GM23248 (cell line): ENCODE measurements at regions not wholly inside any gene's neighbourhood (a gene's known extent, or its start where the extent isn't known, plus 50 kb on each side); places are given as distances from the start of the nearest gene placed in this dataset.

ENCODE experiments used
- DNase-seq: peaks from one replicate; pipeline ENCODE4 v3.0.0-alpha.2; 2015
- H2AFZ ChIP-seq: fragments of 200-600 bp; sonication (generic); 2 replicates; pipeline ENCODE4 v1.6.1; 2016; ENCODE audit warnings: antibody characterized with exemption
- H3F3A ChIP-seq: fragments of 200-600 bp; sonication (generic); 2 replicates; pipeline ENCODE4 v1.6.1; 2016; ENCODE audit warnings: mild to moderate bottlenecking, antibody characterized with exemption, mixed run types; ENCODE audit not compliant: insufficient read depth
- H3K27ac ChIP-seq: fragments of 200-600 bp; sonication (generic); 2 replicates; pipeline ENCODE4 v1.5.1; 2016; ENCODE audit warnings: mild to moderate bottlenecking
- H3K27me3 ChIP-seq: fragments of 200-600 bp; sonication (generic); replicated peaks from 2 replicates; pipeline ENCODE4 v1.6.1; 2016; ENCODE audit warnings: mild to moderate bottlenecking; ENCODE audit not compliant: insufficient read depth
- H3K36me3 ChIP-seq: fragments of 200-600 bp; sonication (generic); 2 replicates; pipeline ENCODE4 v1.6.1; 2016; ENCODE audit warnings: low read depth, mild to moderate bottlenecking
- H3K4me1 ChIP-seq: fragments of 200-600 bp; sonication (generic); 2 replicates; pipeline ENCODE4 v1.6.1; 2016; ENCODE audit warnings: mild to moderate bottlenecking; ENCODE audit not compliant: insufficient read depth
- H3K4me2 ChIP-seq: fragments of 200-600 bp; sonication (generic); one replicate; pipeline ENCODE4 v1.6.1; 2016; ENCODE audit warnings: mild to moderate bottlenecking; ENCODE audit not compliant: unreplicated experiment
- H3K4me3 ChIP-seq: fragments of 200-600 bp; sonication (generic); 2 replicates; pipeline ENCODE4 v1.5.1; 2016; ENCODE audit warnings: mild to moderate bottlenecking
- H3K79me2 ChIP-seq: fragments of 200-600 bp; sonication (generic); 2 replicates; pipeline ENCODE4 v1.6.1; 2016; ENCODE audit warnings: mild to moderate bottlenecking; ENCODE audit not compliant: insufficient read depth
- H3K9ac ChIP-seq: fragments of 200-600 bp; sonication (generic); 2 replicates; pipeline ENCODE4 v1.6.1; 2016; ENCODE audit warnings: mild to moderate bottlenecking
- H3K9me2 ChIP-seq: fragments of 200-600 bp; sonication (generic); 2 replicates; pipeline ENCODE4 v1.6.1; 2016; ENCODE audit warnings: mixed run types, mild to moderate bottlenecking, moderate library complexity; ENCODE audit not compliant: insufficient read depth
- H3K9me3 ChIP-seq: fragments of 200-600 bp; sonication (generic); one replicate; pipeline ENCODE4 v1.6.1; 2017; ENCODE audit warnings: low read depth
- H4K20me1 ChIP-seq: fragments of 200-600 bp; sonication (generic); 2 replicates; pipeline ENCODE4 v1.6.0; 2016; ENCODE audit not compliant: insufficient read depth
- EZH2 ChIP-seq: fragments of 200-600 bp; sonication (generic); IDR thresholded peaks from 2 replicates; pipeline ENCODE4 v1.6.1; 2018; ENCODE audit warnings: antibody characterized with exemption, mild to moderate bottlenecking; ENCODE audit not compliant: insufficient read depth, poor library complexity, severe bottlenecking
- EZH2phosphoT487 ChIP-seq: fragments of 200-600 bp; sonication (generic); IDR thresholded peaks from 2 replicates; pipeline ENCODE4 v1.6.1; 2018; ENCODE audit warnings: antibody characterized with exemption, moderate library complexity, mild to moderate bottlenecking, low read depth; ENCODE audit not compliant: insufficient read depth
- WGBS, 2 experiments: methylation state at CpG; one replicate each; pipeline ENCODE4 v1.1.6; 2015 to 2017; ENCODE audit warnings: low lambda C conversion rate in 2 of 2, low coverage in 1 of 2; ENCODE audit errors: missing lambda C conversion rate in 2 of 2; 5-methylcytosine and 5-hydroxymethylcytosine counted together
- in situ Hi-C: fragments of 300-500 bp; cut with MboI; formaldehyde crosslinking; loops from 2 replicates; pipeline ENCODE4 v1.15.0; 2020

- H3K4me1 ChIP-seq, result no peaks in the 10 kb centered on the region
Observed at GRCh38 chr5:61614606-61615005, 282.5 kb downstream of the ZSWIM6 start.

GRCh38 chr5:61617039-61617438 lies 285.0 kb downstream of the ZSWIM6 start:
- Histone ChIP-seq H3K4me2 (no peak overlapping the region), H3K27me3 (0 out of 2 replicates have a peak, but pooled peaks cover 8% of the 10 kb centered on the region), H3F3A (no peaks in the 10 kb centered on the region), H2AFZ (no peak overlapping the region), H3K9ac (no peak overlapping the region), H4K20me1 (no peaks in the 10 kb centered on the region), H3K36me3 (no peaks in the 10 kb centered on the region), H3K4me1 (no peaks in the 10 kb centered on the region), H3K9me3 (no peaks in the 10 kb centered on the region), H3K27ac (no peak overlapping the region), H3K79me2 (no peaks in the 10 kb centered on the region), H3K9me2 (no peaks in the 10 kb centered on the region), H3K4me3 (no peak overlapping the region)
- WGBS, 2 experiments, result 70 to 71% methylated on average over 3 of the region's 3 CpGs
- in situ Hi-C loops, result no loop called here
- no peak for DNase-seq
- no peak for TF ChIP-seq EZH2phosphoT487
- TF ChIP-seq EZH2, result no peak

More at GRCh38 chr5:61614606-61615005, 282.5 kb downstream of the ZSWIM6 start:
- 47 to 53% methylated on average over 3 of the region's 3 CpGs for WGBS, 2 experiments
- Histone ChIP-seq H3K9me2 (no peaks in the 10 kb centered on the region), H3K27ac (no peak overlapping the region), H3K36me3 (no peaks in the 10 kb centered on the region), H4K20me1 (no peaks in the 10 kb centered on the region), H3K79me2 (no peaks in the 10 kb centered on the region), H3K9me3 (no peaks in the 10 kb centered on the region), H2AFZ (no peak overlapping the region), H3K9ac (no peak overlapping the region), H3K4me3 (no peak overlapping the region), H3K4me2 (no peak overlapping the region), H3F3A (no peaks in the 10 kb centered on the region), H3K27me3 (peaks cover 19% of the 10 kb centered on the region)
- in situ Hi-C loops, result no loop called here
- TF ChIP-seq EZH2 (no peak), EZH2phosphoT487 (no peak)
- DNase-seq, result no peak

- Histone ChIP-seq H3K9me2 (no peaks in the 10 kb centered on the region), H3F3A (no peaks in the 10 kb centered on the region)
Observed at GRCh38 chr5:61617995-61618525, 286.0 kb downstream of the ZSWIM6 start.

GRCh38 chr5:61618577-61618976 lies 286.5 kb downstream of the ZSWIM6 start:
- H3K9me2 ChIP-seq, result no peaks in the 10 kb centered on the region
- no peak overlapping the region for H2AFZ ChIP-seq
- in situ Hi-C loops, result no loop called here
- no peak overlapping the region for H3K27ac ChIP-seq
- no peak overlapping the region for H3K9ac ChIP-seq
- H3K27me3 ChIP-seq, result 0 out of 2 replicates have a peak, but pooled peaks cover under 1% of the 10 kb centered on the region
- no peaks in the 10 kb centered on the region for H3K9me3 ChIP-seq
- no peak for DNase-seq
- no peaks in the 10 kb centered on the region for H3F3A ChIP-seq
- H3K4me3 ChIP-seq, result no peak overlapping the region
- no peaks in the 10 kb centered on the region for H3K36me3 ChIP-seq
- no peak overlapping the region for H3K4me2 ChIP-seq
- no peaks in the 10 kb centered on the region for H3K79me2 ChIP-seq
- TF ChIP-seq EZH2 (no peak), EZH2phosphoT487 (no peak)
- 74 to 77% methylated on average over 4 of the region's 4 CpGs for WGBS, 2 experiments
- H3K4me1 ChIP-seq, result peaks cover 4% of the 10 kb centered on the region; the same call in 1 of the 2 replicates
- no peaks in the 10 kb centered on the region for H4K20me1 ChIP-seq

More at GRCh38 chr5:61617995-61618525, 286.0 kb downstream of the ZSWIM6 start:
- Histone ChIP-seq H3K79me2 (no peaks in the 10 kb centered on the region), H3K9me3 (no peaks in the 10 kb centered on the region), H3K4me1 (peaks cover 4% of the 10 kb centered on the region; the same call in 1 of the 2 replicates), H4K20me1 (no peaks in the 10 kb centered on the region), H3K36me3 (no peaks in the 10 kb centered on the region), H2AFZ (no peak overlapping the region), H3K9ac (no peak overlapping the region), H3K27ac (no peak overlapping the region), H3K4me2 (no peak overlapping the region), H3K27me3 (0 out of 2 replicates have a peak, but pooled peaks cover 6% of the 10 kb centered on the region), H3K4me3 (no peak overlapping the region)
- in situ Hi-C loops, result no loop called here
- TF ChIP-seq EZH2phosphoT487 (no peak), EZH2 (no peak)
- 52 to 64% methylated on average over 2 of the region's 2 CpGs for WGBS, 2 experiments
- DNase-seq, result no peak

GRCh38 chr5:61619289-61619688 lies 287.2 kb downstream of the ZSWIM6 start:
- no peaks in the 10 kb centered on the region for H3F3A ChIP-seq
- no peak overlapping the region for H2AFZ ChIP-seq
- no peaks in the 10 kb centered on the region for H4K20me1 ChIP-seq
- no peak overlapping the region for H3K4me3 ChIP-seq
- H3K27me3 ChIP-seq, result no peaks in the 10 kb centered on the region
- no peak overlapping the region for H3K9ac ChIP-seq
- H3K9me3 ChIP-seq, result no peaks in the 10 kb centered on the region
- H3K4me1 ChIP-seq, result peaks cover 4% of the 10 kb centered on the region; the same call in 1 of the 2 replicates
- TF ChIP-seq EZH2phosphoT487 (no peak), EZH2 (no peak)
- no peak overlapping the region for H3K27ac ChIP-seq
- no peak for DNase-seq
- H3K36me3 ChIP-seq, result no peaks in the 10 kb centered on the region
- in situ Hi-C loops, result no loop called here
- 88 to 93% methylated on average over 3 of the region's 3 CpGs for WGBS, 2 experiments
- H3K9me2 ChIP-seq, result no peaks in the 10 kb centered on the region
- no peak overlapping the region for H3K4me2 ChIP-seq
- no peaks in the 10 kb centered on the region for H3K79me2 ChIP-seq
